Activated CD4-positive, alpha-beta T cell treated with anti-CD3 and anti-CD28 coated beads, Interleukin-2, amount 10 ng/mL, durations not matched to agents 7 days and 5 days (primary cell): ENCODE measurements at regions not wholly inside any gene's neighbourhood (a gene's known extent, or its start where the extent isn't known, plus 50 kb on each side); places are given as distances from the start of the nearest gene placed in this dataset.

Experiments used
- CTCF ChIA-PET: fragments of 350-600 bp; sonication (Branson Sonifier 250); formaldehyde crosslinking; loops from one replicate; lab custom pipeline; 2021; ENCODE audit warnings: antibody characterized with exemption; lab: Charles Lee
- POLR2A ChIA-PET: fragments of 350-600 bp; sonication (Branson Sonifier 250); formaldehyde crosslinking; loops from one replicate; lab custom pipeline; 2021; ENCODE audit warnings: antibody characterized with exemption; lab: Charles Lee
- DNase-seq: peaks from one replicate; pipeline ENCODE4 v3.0.0-alpha.2; 2020
- H3K27ac Mint-ChIP-seq: one replicate; pipeline ENCODE4 v1.8.0; 2021; ENCODE audit warnings: mild to moderate bottlenecking, moderate library complexity, mixed read lengths
- H3K27me3 Mint-ChIP-seq: one replicate; pipeline ENCODE4 v1.8.0; 2021; ENCODE audit warnings: mixed read lengths
- H3K36me3 Mint-ChIP-seq: one replicate; pipeline ENCODE4 v1.8.0; 2021; ENCODE audit warnings: low read depth, mixed read lengths
- H3K4me1 Mint-ChIP-seq: one replicate; pipeline ENCODE4 v1.8.0; 2021; ENCODE audit warnings: mixed read lengths
- H3K4me3 Mint-ChIP-seq: one replicate; pipeline ENCODE4 v1.8.0; 2021; ENCODE audit warnings: mild to moderate bottlenecking, moderate library complexity, mixed read lengths
- H3K9me3 Mint-ChIP-seq: one replicate; pipeline ENCODE4 v1.8.0; 2021; ENCODE audit warnings: mixed read lengths

DNA sequence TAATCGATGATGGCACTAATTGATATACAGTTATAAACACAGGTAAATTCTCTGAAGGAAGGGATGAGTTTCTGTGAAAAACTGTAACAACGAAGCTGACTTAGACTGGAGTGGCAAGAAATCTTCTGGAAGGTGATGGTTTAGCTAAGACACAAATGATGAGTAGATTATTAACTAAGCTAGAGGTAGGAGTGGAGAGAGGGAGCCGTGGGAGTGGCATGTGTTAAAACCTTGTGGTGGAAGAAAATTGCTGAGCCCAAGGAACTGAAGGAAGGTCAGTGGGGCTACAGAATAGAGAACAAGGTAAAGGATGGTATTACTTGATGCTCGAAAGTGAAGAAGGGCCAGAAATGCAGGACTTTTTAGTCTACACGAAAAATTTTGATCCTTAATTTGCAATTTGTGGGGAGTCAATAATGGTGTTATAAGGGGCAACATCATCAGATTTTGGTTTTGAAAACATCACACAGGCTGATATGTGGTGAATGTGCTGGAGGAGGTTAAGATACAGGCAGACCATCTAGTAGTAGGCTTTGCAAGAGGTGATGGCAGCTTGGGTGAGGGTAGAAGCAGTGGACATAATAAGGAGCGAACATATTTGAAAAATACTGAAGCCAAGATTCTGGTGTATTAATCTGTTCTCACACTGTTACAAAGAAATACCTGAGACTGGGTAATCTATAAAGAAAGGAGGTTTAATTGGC is 93.8 kb downstream of the S1PR1 start:
- CTCF ChIA-PET: interaction anchor here (0.9 kb wide), 1 partner anchor 21 kb away, joined by 4 read pairs; no protein-coding TSS in a partner anchor
- no peak overlapping the region for H3K27ac Mint-ChIP-seq
- H3K4me1 Mint-ChIP-seq: peaks cover 18% of the 10 kb centered on the region
- DNase-seq: no peak
- peaks cover 5% of the 10 kb centered on the region for H3K36me3 Mint-ChIP-seq
- H3K9me3 Mint-ChIP-seq: peaks cover 27% of the 10 kb centered on the region
- POLR2A ChIA-PET: no interaction called here
- no peak overlapping the region for H3K4me3 Mint-ChIP-seq
- H3K27me3 Mint-ChIP-seq: peaks cover 3% of the 10 kb centered on the region

DNA sequence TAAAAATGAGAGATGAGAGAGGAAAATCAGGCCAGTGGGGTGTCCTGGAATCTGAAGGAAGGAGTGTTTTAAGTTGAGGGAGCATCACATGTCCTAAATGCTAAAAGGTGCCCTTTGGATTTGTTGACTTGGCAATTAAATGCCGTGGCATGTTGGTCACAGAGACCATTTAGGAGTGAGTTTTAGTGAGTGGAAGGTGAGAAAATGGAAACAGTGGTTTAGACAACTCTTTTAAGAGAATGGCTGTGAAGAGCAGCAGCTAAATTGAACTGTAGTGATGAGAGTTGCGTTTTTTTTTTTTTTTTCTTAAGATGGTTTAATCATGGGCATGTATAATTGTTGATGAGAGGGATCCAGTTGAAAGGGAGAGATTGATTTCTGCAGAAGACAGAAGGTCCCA is 95.0 kb downstream of the S1PR1 start:
- POLR2A ChIA-PET: no interaction called here
- Mint-ChIP-seq H3K4me3 (no peak overlapping the region), H3K36me3 (peaks cover 5% of the 10 kb centered on the region), H3K4me1 (peaks cover 18% of the 10 kb centered on the region), H3K27me3 (peaks cover 3% of the 10 kb centered on the region), H3K27ac (no peak overlapping the region), H3K9me3 (peaks cover 27% of the 10 kb centered on the region)
- CTCF ChIA-PET: no interaction called here
- no peak for DNase-seq

GRCh38 chr1:101332633-101333032 is 95.8 kb downstream of the S1PR1 start:
- Mint-ChIP-seq H3K27ac (no peak overlapping the region), H3K36me3 (peaks cover 5% of the 10 kb centered on the region), H3K4me1 (peaks cover 18% of the 10 kb centered on the region), H3K9me3 (peaks cover 28% of the 10 kb centered on the region), H3K4me3 (no peak overlapping the region), H3K27me3 (peaks cover 3% of the 10 kb centered on the region)
- POLR2A ChIA-PET: no interaction called here
- CTCF ChIA-PET: no interaction called here
- no peak for DNase-seq

- Mint-ChIP-seq H3K4me1 (peaks cover 18% of the 10 kb centered on the region), H3K36me3 (peaks cover 5% of the 10 kb centered on the region), H3K27ac (no peak overlapping the region), H3K4me3 (no peak overlapping the region), H3K9me3 (peaks cover 28% of the 10 kb centered on the region), H3K27me3 (peaks cover 3% of the 10 kb centered on the region)
- no peak for DNase-seq
- CTCF ChIA-PET: no interaction called here
- POLR2A ChIA-PET: no interaction called here
These were observed 96.4 kb downstream of the S1PR1 start for GRCh38 chr1:101333186-101333585.

DNA sequence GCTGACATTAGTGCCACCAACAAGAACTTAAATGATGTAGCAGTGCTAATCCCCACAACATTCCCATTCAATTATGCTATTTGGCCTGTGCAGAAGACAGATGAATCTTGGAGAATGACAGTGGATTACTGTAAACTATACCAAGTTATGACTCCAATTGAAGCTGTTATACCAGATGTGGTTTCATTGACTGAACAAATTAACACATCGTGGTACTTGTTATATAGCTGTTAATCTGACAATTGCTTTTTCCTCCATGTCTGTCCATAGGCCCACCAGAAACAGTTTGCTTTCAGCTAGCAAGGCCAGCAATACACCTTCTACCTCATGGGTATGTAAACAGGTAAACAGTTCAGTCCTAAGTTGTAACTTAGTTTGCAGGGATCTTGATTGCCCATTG is 101.1 kb downstream of the S1PR1 start:
- Mint-ChIP-seq H3K27me3 (peaks cover 5% of the 10 kb centered on the region), H3K4me1 (peaks cover 8% of the 10 kb centered on the region), H3K9me3 (peaks cover 24% of the 10 kb centered on the region), H3K36me3 (peaks cover 3% of the 10 kb centered on the region), H3K4me3 (no peak overlapping the region), H3K27ac (no peak overlapping the region)
- ChIA-PET POLR2A (no interaction called here), CTCF (interaction anchor here (0.9 to 1.4 kb wide), 3 partner anchors 24 to 52 kb away, joined by 3 to 4 read pairs (median 3); no protein-coding TSS in a partner anchor)
- DNase-seq: no peak

GRCh38 chr1:101338714-101339430 is 102.1 kb downstream of the S1PR1 start:
- POLR2A ChIA-PET: no interaction called here

DNA sequence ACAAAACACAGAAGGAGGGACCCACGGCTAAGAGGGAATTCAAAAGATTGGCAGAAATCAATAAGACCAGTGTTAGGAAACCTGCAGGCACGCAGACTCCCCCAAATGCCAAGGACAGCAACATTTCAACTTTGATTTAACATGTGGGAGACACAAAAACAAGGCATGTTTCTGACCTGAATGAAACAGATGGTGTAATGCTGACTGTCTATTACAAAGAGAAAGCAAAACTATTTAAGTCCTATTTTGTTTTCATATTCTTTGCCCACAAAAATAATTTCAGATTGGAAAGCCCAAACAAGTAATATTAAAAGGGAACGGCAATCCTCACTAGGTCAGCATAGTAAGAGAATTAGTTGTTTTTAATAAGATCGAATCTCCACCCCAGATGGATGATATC is 107.9 kb downstream of the S1PR1 start:
- peaks cover 7% of the 10 kb centered on the region for H3K27me3 Mint-ChIP-seq
- DNase-seq: no peak
- no peak overlapping the region for H3K27ac Mint-ChIP-seq
- peaks cover 27% of the 10 kb centered on the region for H3K9me3 Mint-ChIP-seq
- CTCF ChIA-PET: interaction anchor here (1.7 kb wide), 2 partner anchors 10 to 20 kb away, joined by 5 to 6 read pairs; no protein-coding TSS in a partner anchor
- H3K4me3 Mint-ChIP-seq: no peak overlapping the region
- POLR2A ChIA-PET: no interaction called here
- H3K36me3 Mint-ChIP-seq: peaks cover 24% of the 10 kb centered on the region
- peaks cover 48% of the 10 kb centered on the region for H3K4me1 Mint-ChIP-seq

More at GRCh38 chr1:101338714-101339430, 102.1 kb downstream of the S1PR1 start:
- CTCF ChIA-PET: interaction anchor here (0.9 to 1.4 kb wide), 3 partner anchors 24 to 51 kb away, joined by 3 to 4 read pairs (median 3); no protein-coding TSS in a partner anchor
- no peak for DNase-seq
- Mint-ChIP-seq H3K4me1 (peaks cover 6% of the 10 kb centered on the region), H3K4me3 (no peak overlapping the region), H3K27me3 (peaks cover 7% of the 10 kb centered on the region), H3K9me3 (peaks cover 27% of the 10 kb centered on the region), H3K36me3 (peaks cover 10% of the 10 kb centered on the region), H3K27ac (no peak overlapping the region)

- peaks cover 27% of the 10 kb centered on the region for H3K9me3 Mint-ChIP-seq
- ChIA-PET POLR2A (no interaction called here), CTCF (interaction anchor here (1.3 to 1.7 kb wide), 5 partner anchors 9 to 37 kb away, joined by 3 to 6 read pairs (median 5); no protein-coding TSS in a partner anchor)
- H3K27ac Mint-ChIP-seq: peak overlapping the region; percentile 82
- H3K4me1 Mint-ChIP-seq: peaks cover 55% of the 10 kb centered on the region
- peaks cover 2% of the 10 kb centered on the region for H3K27me3 Mint-ChIP-seq
- H3K4me3 Mint-ChIP-seq: peak overlapping the region; percentile 33
- no peak for DNase-seq
- H3K36me3 Mint-ChIP-seq: peaks cover 24% of the 10 kb centered on the region
These were observed 109.6 kb downstream of the S1PR1 start for GRCh38 chr1:101346419-101346818.

- ChIA-PET POLR2A (no interaction called here), CTCF (interaction anchor here (1.3 to 2.0 kb wide), 5 partner anchors 8 to 427 kb away, joined by 4 to 11 read pairs (median 6); no protein-coding TSS in a partner anchor)
- no peaks in the 10 kb centered on the region for H3K9me3 Mint-ChIP-seq
- peaks cover 9% of the 10 kb centered on the region for H3K27me3 Mint-ChIP-seq
- H3K36me3 Mint-ChIP-seq: no peaks in the 10 kb centered on the region
- no peak for DNase-seq
- H3K27ac Mint-ChIP-seq: no peak overlapping the region
- H3K4me1 Mint-ChIP-seq: peaks cover 27% of the 10 kb centered on the region
- H3K4me3 Mint-ChIP-seq: no peak overlapping the region
These were observed 119.2 kb downstream of the S1PR1 start for GRCh38 chr1:101356013-101356412.

DNA sequence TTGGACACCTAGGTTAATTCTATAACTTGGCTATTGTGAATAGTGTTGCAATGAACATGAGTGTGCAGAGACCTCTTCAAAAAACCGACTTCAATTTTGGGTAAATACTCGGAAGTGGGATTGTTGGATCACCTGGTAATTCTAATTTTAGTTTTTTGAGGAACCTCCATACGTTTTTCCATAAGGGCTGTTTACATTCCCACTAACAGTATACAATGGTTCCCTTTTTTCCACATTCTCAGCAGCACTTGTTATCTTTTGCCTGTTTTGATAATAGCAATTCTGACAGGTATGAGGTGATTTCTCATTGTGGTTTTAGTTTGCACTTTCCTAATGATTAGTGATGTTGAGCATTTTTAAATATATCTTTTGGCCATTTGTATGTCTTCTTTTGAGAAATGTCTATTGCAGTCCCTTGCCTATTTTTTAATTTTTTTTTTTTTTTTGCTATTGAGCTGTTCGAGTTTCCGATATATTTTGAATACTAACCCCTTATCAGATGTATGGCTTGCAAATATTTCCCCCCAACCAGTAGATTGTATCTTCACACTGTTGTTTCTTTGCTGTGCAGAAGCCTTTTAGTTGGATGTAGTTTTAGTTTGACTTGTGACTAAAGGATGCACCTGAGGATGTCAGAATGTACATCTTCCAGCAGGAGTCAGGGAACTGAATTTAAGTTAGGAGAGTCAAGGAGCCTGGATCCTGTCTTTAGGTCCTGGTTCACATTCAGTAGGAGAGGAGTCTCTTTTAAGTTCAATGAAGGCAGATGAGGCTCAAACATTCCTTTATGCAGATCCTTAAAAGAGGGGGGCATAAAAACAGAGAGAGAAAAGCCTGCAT is 120.0 kb downstream of the S1PR1 start:
- peaks cover 9% of the 10 kb centered on the region for H3K27me3 Mint-ChIP-seq
- H3K9me3 Mint-ChIP-seq: no peaks in the 10 kb centered on the region
- ChIA-PET CTCF (interaction anchor here (0.5 to 2.7 kb wide), 14 partner anchors 10 to 1480 kb away, joined by 3 to 27 read pairs (median 4); no protein-coding TSS in a partner anchor), POLR2A (no interaction called here)
- H3K36me3 Mint-ChIP-seq: no peaks in the 10 kb centered on the region
- no peak overlapping the region for H3K4me3 Mint-ChIP-seq
- peaks cover 20% of the 10 kb centered on the region for H3K4me1 Mint-ChIP-seq
- no peak for DNase-seq
- H3K27ac Mint-ChIP-seq: no peak overlapping the region

DNA sequence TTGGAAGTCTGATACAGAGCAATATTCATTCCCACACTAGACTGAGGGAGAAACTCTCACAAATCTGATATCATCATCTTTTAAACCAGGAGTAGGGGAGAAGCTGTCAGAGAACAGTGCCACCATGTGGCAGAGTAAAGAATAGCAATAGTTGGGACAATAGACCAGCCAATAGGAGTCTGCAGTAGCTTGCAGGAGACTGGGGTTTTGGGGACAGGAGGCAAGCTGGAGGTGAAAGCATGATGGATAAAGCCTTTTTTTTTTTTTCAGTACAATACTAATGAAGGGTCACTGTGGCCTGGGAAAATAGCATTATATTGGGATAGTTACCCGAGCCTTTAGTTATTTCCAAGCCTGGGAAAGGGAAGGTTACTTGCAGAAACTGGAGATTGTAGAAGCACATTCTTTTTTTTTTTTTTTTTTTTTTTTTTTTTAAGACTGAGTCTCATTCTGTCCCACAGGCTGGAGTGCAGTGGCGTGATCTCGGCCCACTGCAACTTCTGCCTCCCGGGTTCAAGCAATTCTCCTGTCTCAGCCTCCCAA is 120.7 kb downstream of the S1PR1 start:
- Mint-ChIP-seq H3K27me3 (peaks cover 9% of the 10 kb centered on the region), H3K4me3 (no peak overlapping the region), H3K27ac (no peak overlapping the region), H3K4me1 (peaks cover 18% of the 10 kb centered on the region), H3K36me3 (no peaks in the 10 kb centered on the region), H3K9me3 (no peaks in the 10 kb centered on the region)
- ChIA-PET POLR2A (interaction anchor here (1.0 kb wide), 1 partner anchor 48 kb away, joined by 6 read pairs; no protein-coding TSS in a partner anchor), CTCF (interaction anchor here (0.5 to 2.7 kb wide), 20 partner anchors 10 to 1481 kb away, joined by 3 to 27 read pairs (median 4); no protein-coding TSS in a partner anchor)
- DNase-seq: peak; percentile 85

- no peaks in the 10 kb centered on the region for H3K9me3 Mint-ChIP-seq
- H3K4me1 Mint-ChIP-seq: peaks cover 18% of the 10 kb centered on the region
- no peaks in the 10 kb centered on the region for H3K36me3 Mint-ChIP-seq
- ChIA-PET POLR2A (no interaction called here), CTCF (interaction anchor here (1.5 kb wide), 1 partner anchor 51 kb away, joined by 3 read pairs; no protein-coding TSS in a partner anchor)
- no peak overlapping the region for H3K4me3 Mint-ChIP-seq
- peaks cover 9% of the 10 kb centered on the region for H3K27me3 Mint-ChIP-seq
- no peak for DNase-seq
- H3K27ac Mint-ChIP-seq: no peak overlapping the region
These were observed 123.7 kb downstream of the S1PR1 start for GRCh38 chr1:101360506-101360905.
